HG03575 (cell line): ENCODE measurements at regions not wholly inside any gene's neighbourhood (a gene's known extent, or its start where the extent isn't known, plus 50 kb on each side); places are given as distances from the start of the nearest gene placed in this dataset.
"Not testable (repeated sequence)": the region's sequence is repeated elsewhere in the genome, so short reads cannot be mapped to it uniquely, and the experiment has no call there.

ENCODE experiments used
- ATAC-seq: cut with Tn5 transposase; IDR thresholded peaks from one replicate; pipeline ENCODE4 v1.9.1; 2021; ENCODE audit not compliant: unreplicated experiment, insufficient number of reproducible peaks, low FRiP score; ENCODE audit errors: extremely low read depth

DNA sequence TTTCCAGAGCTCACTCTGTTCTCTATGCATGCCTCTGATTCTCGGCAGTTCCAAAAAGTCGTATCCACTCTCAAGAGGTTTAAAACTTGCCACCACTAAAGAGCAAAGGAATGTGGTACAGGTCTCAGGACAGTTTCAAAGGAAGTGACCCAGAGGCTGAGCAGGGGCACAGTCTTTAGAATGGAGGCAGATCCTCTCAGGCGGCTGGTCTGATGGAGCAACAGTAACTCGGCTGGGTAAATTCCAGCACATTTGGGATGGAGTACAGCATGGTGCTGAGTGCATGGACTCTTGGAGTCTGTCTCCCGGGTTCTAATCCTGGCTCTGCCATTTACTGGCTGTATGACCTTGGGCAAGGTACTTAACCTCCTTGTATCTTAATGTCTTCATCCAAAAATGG lies 88.1 kb upstream of the BACH2 start:
- no peak for ATAC-seq

DNA sequence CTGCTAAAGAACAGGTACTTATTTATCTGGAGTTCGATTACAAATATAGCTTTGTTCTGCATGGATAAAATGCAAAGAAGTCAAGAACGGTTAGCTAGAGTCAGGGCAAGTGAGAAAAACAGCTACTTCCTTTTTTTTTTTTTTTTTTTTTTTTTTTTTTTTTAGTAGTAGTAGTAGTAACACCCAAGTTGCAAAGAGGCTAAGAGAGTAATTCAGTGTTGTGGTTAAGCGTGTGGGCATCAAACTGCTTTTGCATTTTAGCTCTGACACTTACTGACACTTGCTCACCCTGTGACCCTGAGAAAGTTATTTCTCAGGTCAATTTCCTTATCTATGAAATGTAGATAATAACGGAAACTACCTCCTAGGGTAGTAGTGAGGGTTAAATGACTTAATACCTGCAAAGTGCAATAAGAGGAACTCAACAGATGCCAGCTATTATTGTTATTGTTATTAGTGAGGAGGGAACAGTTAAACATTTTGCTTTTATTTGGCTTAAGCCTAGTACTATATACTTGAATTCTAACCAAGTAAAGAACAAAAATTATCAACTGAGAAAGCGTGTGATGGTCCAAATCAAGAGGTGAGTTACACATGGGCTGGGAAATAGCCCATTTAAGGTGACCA lies 86.7 kb upstream of the BACH2 start:
- no peak for ATAC-seq

DNA sequence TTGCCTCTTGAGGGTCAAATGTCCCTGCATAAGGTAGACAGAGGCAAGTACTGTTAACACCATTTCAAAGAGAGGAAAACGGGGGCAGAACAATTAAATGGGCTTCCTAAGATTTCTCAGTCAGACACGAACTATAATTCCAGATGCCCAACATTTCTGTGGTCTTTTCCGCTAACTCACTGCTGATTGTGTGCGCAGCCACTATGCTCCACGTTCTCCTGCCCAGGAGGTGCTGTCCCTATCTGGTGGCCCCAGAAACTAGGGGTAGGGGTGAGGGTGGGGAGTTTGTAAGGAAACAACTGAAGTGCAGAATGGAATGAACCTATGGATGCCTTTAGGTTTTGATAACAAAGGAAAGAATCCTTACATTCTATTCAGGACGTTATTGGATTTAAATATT lies 86.1 kb upstream of the BACH2 start:
- ATAC-seq, result no peak

DNA sequence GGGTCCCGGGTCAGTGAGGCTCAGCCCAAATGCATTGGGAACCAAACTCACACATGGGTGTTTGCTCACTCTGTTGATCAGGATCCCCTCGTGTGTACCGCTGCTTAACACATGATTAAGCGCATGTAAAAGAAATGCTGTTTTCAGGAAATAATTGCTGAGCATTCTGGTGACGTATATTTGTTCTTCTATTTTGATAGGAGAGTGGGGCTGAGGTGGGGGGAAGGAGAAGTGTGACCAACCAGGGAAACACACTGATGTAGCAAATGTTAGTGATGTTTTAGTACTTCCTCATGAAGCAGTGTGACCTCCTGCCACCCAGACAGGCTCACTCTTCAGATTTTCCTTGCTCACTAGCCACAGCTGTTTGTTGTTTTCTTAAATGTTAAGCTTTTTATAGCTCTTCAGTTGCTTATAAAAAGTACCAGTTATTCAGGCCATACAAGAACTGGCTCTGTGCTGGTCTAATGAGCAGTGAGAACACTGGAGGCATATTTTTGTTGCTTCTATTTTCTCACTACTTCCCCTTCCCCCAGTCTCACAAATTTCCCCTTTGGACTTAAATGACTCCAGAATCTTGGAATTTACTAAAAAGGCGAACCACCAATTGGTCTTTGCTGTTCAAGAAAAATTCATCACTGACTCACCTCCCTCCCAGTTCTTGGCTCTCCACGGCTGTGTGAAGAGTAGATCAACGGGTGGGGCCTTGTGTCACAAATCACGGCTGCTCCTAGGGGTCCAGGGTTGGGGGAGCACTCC lies 79.2 kb upstream of the BACH2 start:
- ATAC-seq, result no peak

DNA sequence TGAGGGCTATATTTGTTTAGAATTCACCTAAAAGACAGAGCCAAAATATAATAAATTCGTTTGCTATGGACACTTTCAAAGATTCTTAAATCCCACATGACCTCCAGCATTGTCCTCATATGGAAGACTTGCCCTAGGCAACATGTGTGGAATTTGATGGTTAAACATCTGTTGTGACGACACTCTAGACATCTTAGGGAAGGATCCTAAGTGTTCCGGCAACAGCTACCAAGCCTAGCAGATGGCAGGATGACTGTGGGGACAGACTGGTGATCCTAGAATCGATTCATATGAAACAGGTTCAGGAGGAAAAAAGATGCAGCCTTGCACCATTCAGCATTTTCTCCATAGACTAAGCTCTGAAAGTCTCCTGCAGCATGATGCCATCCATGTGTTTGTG lies 77.6 kb upstream of the BACH2 start:
- ATAC-seq, result no peak

DNA sequence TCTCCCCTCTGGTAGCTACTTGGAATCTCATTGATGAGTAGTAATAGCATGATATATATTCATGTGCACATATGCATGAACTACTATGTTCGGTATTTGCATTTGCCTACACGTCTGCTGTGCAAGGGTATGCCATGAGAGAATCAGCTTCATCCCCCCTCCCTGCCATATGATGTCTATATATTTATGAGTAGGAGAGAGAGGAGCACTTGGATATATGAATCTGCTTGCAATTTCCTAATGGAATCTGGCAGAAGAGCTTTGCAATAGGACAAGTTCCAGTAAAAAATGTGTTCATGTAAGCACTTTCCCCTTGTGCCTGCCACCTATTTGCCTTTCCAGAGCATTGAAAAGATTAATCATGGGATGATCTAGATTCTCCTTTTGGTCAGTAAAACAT lies 76.2 kb upstream of the BACH2 start:
- no peak for ATAC-seq

DNA sequence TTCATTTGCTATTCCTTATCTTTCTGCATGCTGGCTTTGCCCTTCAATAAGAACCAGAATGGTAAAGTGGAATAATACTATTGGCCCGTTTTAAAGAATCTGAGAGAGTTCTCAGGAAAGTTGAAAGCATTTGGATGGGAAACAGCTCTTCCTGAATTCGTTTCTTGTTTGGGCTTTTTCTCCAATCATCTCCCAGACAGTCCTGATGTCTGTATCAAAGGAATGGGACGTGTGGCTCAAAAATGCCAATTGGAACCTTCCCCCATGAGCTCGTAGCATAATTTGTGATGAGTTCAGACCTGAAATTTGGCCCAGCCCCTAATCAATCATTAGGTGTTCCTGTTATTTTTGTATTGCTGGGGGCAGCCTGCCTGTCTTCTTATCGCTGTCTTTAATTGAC lies 75.8 kb upstream of the BACH2 start:
- ATAC-seq, result no peak

DNA sequence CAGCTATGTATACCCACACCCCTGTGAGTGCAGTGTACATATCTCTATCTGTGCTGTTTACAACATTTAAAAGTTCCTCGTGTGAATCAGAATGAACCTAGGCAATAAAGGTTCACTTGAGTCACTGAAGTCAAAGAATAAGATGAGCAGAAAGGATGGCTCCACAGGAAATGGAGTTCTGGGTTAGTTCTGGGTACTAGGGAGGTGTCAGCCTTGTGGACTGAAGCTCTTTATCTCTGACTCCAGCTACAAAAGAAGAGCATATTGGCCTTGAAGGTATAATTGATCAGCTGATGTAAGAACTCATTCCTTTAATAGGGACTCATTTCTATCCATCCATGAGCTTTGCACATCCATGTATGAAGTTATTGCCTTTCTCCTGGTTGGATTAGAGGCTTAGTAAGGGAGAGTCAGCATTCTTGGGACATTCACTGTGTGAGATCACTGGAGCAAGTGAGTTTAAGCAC lies 73.9 kb upstream of the BACH2 start:
- no peak for ATAC-seq

DNA sequence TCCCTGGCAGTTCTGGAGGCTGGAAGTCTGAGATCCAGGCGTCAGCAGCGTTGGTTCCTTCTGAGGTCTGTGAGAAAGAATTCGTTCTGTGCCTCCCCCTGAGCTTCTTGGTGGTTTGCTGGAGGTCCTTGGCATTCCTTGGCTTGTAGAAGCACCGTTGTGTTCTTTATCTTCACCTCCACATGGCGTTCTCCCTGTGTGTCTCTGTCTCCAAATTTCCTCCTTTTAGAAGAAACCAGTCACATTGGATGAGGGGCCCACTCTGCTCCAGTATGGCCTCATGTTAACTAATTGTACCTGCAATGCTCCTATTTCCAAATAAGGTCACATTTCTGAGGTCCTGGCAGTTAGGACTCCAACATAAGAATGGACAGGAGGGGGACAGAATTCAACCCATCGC lies 73.0 kb upstream of the BACH2 start:
- no peak for ATAC-seq

DNA sequence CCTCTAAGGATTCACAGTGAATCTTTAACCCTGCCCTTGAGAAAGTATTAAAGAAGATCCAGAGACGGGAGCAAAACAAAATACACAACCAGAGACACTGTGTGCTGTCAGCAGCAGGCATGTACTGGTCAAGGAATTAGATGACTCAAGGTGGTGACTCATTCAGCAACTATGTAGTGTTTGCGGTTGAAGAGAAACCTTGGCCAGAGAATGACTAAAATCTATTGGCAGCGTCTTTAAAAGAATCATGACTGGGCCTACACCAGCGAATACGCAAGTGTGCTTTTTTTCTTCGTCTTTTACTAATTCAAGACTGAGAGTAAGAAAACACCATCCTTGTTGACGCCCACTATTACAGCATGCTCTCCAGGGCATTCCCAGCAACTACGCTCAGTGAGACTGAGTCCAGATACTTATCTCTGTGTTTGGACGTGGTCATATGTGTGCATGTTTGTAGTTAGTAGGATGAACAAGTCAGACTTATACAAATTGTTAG lies 72.4 kb upstream of the BACH2 start:
- ATAC-seq, result peak; percentile 99

DNA sequence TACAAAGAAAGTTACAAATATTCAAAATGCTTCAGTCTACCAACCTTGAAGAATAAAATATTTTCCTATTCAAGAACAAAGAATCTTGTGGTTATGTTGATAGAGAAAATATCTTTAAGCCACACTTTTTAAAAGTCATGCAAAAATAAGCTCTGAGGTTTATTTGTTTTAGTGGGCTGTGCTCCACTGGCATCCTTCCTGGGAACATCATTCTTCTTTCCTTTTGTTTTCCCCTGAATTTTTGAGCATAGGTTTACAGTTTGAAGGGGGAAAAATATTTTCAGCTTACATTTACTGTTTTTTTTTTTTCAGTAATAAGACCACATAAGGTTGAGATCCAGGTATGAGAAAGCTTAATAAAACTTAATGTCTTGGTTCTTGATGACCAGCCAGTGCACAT lies 72.0 kb upstream of the BACH2 start:
- no peak for ATAC-seq

DNA sequence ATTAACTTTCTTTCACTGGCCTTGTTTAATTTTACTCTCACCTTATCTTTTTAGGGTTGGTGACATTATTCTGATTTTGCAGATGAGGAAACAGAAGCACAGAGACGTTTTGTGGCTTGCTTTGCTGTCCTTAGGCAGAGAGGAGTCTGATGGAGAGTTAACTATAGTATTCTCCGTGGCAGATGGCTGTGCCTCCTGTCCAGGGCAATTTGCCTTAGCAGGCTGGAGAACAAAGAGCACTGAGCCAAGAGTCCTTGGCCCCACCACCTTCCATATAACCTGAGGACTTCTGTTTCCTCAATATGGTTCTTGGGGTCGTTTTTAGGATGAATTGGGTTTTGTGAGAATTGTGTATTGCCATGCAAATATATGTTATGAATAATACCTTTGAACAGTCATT lies 71.4 kb upstream of the BACH2 start:
- ATAC-seq, result no peak

DNA sequence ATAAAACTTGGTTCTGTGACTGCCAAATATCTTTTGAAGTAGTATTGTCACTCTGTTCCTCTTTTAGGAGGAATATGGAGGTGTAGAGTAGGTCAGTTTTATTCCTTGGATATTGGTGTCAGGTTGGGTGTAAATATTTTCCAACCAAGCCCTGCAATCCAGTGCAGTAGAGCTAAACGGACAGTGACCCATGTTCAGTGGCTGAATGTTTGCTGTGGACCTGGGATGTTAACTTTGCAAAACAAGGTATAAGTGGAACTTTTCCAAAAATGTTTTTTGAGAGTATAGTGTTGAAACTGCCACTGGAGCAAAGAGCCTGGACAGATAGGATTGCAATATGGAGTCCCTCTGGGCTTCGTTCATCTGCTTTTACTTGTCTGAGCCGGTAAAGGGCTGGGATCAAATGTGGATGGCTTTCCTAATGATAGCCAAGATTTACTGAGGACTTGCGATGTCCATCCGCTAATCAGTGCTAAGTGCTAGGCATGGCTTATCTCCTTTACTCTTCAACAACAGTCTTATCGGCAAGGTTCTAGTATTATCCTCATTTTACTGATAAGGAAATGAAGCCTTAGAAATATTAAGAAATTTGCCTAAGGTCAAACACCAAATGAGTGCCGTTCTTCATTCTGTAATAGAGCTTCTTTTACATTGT lies 69.0 kb upstream of the BACH2 start:
- ATAC-seq, result no peak

DNA sequence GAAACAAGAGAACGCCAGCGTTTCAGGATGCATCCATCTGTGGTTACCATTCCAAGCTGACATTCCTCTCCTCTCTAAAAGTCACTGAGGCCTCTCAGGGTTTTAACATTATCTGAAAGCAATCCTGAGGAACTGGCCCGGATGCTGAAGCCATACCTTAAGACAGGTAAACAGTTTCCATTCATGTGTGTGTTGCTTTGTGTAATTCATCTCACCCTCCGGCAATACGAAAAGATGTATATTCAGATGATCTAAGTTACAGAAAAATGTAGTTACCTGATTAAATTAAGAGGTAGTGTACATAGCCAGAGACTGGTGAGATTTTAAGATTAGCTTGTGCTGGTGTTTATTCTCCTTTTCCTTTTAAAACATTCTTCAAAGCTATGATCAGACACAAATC lies 68.4 kb upstream of the BACH2 start:
- ATAC-seq, result no peak

DNA sequence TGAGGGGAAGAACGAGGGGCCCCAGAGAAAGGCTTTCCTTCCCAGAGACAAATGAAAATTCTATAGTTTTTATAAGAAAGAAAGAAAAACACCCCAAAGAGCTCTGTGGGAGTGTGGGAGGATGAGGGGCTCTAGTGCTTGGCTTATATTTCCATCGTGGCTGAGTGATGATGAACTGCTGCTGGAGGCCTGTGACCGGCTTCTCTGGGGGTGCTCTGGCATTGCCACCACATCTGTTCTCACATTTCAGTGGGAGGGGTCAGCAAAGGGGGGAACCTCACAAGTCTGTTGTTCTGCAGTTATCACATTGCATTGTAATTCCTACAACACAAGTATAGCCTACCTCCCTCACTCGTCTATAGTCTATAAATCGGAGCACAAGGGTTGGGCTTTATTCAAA lies 67.6 kb upstream of the BACH2 start:
- no peak for ATAC-seq

DNA sequence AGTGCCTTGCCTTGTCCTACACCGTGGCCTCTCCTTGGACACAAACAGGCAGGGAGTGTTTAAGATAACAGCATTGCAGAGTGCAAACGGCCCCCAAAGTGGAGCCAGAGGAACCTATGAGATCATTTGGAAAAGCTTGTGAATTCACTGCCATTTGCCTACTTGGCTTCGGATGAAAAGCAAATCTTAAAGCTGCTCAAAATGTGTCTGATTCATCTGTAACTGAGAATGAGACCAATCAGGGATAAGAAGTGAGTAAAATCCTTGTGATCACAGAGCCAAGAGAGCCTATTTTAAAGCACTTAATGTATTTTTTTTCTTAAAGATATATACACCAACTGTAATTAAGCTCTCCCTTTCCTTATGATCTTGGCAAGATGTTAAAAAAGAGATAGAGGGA lies 65.7 kb upstream of the BACH2 start:
- ATAC-seq, result no peak

DNA sequence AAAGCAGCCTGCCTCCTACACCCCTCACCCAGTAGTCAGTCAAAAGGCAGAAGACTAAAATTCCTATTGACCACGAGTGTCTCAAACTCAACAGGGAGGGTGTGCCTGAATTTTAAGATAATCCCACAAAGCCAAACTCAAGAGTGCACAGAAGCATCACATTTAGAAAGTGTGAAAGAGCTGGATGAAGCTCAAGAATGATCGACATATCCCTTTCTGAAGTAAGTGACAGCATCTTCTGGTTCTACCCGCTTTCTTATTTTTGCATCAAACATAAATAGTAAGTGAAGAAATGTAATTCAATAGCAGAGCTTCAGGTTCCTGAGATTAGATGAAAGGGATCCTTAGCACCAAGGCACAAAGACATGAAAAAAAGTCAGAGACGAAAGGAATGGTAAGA lies 64.5 kb upstream of the BACH2 start:
- no peak for ATAC-seq

DNA sequence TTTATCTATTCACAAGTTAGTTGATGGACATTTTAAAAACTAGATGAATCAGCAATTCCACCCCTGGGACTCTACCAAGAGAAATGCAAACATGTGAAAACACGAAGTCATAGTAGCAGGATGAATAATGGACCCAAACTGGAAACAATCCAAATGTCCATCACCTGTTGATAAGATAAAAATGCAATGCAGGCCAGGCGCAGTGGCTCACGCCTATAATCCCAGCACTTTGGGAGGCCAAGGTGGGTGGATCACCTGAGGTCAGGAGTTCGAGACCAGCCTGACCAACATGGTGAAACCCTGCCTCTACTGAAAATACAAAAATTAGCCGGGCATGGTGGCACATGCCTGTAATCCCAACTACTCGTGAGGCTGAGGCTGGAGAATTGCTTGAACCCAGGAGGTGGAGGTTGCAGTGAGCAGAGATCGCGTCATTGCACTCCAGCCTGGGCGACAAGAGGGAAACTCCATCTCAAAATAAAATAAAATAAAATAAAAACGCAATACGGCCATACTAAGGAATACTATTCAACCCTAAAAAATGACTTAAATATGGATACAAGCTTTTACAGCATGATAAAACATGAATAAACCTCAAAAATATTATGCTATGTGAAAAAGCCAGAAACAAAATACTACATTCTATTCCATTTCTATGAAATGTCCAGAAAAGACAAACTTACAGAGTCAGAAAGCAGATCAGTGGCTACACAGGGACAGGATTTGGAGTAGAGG lies 61.6 kb upstream of the BACH2 start:
- ATAC-seq, result not testable (repeated sequence)

DNA sequence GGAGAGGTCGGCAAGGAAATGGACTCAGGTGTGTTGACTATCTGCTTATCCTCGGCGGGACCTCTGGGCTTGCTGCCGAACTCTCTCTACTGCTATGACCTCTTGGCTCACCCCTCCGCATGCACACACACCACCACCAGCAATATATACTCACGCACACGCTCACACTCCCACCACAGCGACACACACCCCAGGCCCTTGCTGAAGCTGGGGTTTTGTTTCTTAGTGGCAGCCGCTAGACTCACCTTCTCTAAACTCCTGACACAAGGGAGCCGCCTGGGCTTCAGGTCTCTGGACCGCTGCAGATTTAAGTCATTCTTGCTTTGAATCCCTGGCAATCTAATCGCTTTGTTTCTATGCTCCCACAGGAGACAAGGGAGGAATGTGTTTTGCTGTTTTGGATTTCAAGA lies 59.4 kb upstream of the BACH2 start:
- no peak for ATAC-seq

DNA sequence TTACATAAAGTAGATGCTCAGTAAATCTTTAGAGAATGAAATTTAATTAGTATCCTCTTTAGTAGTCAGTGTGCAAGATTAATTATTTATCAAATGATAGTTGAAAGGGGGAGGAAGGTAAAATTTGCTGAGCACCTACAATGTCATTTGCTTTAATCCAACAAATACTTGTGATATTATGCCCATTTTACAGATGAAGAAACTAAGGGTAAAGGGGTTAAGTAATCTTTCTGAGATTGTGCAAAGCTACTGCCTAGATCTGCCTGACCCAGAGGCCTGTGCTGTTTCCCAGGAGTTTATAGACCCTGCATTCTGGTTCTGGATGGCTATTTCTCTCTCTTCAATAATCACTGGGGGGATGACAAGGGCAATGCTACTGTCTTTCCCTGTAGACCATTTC lies 58.3 kb upstream of the BACH2 start:
- no peak for ATAC-seq
